ENCODE measurements at regions not wholly inside any gene's neighbourhood (a gene's known extent, or its start where the extent isn't known, plus 50 kb on each side); places are given as distances from the start of the nearest gene placed in this dataset.

DNA sequence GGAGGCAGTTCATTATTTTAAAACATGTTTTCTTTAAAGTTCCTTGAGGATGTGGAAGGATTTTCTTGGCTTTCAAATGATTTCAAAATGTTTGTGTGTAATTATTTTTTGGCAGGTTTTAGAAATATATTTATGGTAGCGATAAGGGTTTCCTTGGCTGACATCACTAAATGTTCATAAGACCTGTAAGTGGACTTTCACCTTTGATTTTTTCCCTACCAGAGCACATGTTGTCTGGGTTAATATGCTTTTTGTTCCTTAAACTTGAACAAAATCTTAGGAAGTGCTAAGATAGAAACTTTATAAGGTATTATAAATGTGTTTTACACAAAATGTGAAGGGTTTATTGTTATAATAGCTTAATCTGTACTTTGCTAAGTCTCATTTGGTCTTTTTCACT lies 315.6 kb downstream of the PCDH7 start:
- TF ChIP-seq NFE2L2 (conservative IDR thresholded peaks at IDR 0.05; ENCODE audit: low read length) (no peak), KDM1A (IDR thresholded peaks at IDR 0.05; ENCODE audit: low read depth) (no peak), POLR2AphosphoS2 (conservative IDR thresholded peaks at IDR 0.05; ENCODE audit: low read length) (no peak), ZC3H11A (IDR thresholded peaks at IDR 0.05) (no peak), FOSB (CRISPR knock-in tag; IDR thresholded peaks at IDR 0.05) (no peak), BHLHE40 (IDR thresholded peaks at IDR 0.05; ENCODE audit: low read depth, low read length) (no peak), ZSCAN20 (CRISPR knock-in tag; IDR thresholded peaks at IDR 0.05) (no peak)
- TF ChIP-seq, protein P1, sequence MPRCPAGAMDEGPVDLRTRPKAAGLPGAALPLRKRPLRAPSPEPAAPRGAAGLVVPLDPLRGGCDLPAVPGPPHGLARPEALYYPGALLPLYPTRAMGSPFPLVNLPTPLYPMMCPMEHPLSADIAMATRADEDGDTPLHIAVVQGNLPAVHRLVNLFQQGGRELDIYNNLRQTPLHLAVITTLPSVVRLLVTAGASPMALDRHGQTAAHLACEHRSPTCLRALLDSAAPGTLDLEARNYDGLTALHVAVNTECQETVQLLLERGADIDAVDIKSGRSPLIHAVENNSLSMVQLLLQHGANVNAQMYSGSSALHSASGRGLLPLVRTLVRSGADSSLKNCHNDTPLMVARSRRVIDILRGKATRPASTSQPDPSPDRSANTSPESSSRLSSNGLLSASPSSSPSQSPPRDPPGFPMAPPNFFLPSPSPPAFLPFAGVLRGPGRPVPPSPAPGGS (IDR thresholded peaks at IDR 0.05) = no peak
- TF ChIP-seq, protein P2, sequence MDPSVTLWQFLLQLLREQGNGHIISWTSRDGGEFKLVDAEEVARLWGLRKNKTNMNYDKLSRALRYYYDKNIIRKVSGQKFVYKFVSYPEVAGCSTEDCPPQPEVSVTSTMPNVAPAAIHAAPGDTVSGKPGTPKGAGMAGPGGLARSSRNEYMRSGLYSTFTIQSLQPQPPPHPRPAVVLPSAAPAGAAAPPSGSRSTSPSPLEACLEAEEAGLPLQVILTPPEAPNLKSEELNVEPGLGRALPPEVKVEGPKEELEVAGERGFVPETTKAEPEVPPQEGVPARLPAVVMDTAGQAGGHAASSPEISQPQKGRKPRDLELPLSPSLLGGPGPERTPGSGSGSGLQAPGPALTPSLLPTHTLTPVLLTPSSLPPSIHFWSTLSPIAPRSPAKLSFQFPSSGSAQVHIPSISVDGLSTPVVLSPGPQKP (IDR thresholded peaks at IDR 0.05; ENCODE audit: low read depth, low read length) = no peak
- ATAC-seq = no peak
- POLR2A ChIA-PET = no interaction called here
- Histone ChIP-seq H3K4me2 (no peak overlapping the region), H3K27ac (no peak overlapping the region), H3K9me3 (no peaks in the 10 kb centered on the region), H3K4me1 (no peaks in the 10 kb centered on the region), H3K4me3 (no peak overlapping the region)
- CTCF ChIA-PET = no interaction called here
- WGBS (ENCODE audit: missing lambda C conversion rate) = 60% methylated on average over 1 of the region's 1 CpG
- no peak for DNase-seq (ENCODE audit: low read depth in 1 of 2, low spot score in 1 of 2)
- FAIRE-seq = no peak

DNA sequence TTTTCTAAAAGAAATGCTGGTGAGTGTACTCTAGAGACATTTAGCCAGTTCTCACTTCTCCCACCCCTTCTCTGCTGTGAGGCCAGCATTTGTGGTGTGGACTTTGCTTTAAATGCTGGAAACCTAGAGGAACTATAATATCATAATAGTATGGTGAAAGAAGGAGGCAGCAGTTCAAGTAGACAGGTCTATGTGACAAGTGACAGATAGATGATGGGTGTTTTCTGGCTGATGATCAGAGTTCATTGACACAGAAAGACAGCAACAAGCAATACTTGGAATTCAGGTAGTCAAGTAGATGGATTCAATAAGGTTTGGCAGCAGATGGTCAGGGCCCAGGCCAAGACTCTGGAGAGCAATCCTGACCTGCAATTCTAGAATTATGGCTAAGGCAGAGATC lies 317.5 kb downstream of the PCDH7 start:
- Histone ChIP-seq H3K27ac (no peak overlapping the region), H3K4me2 (no peak overlapping the region), H3K4me3 (no peak overlapping the region), H3K4me1 (no peaks in the 10 kb centered on the region), H3K9me3 (no peaks in the 10 kb centered on the region)
- CTCF ChIA-PET = no interaction called here
- DNase-seq (ENCODE audit: low read depth in 1 of 2, low spot score in 1 of 2) (no peak), ATAC-seq (no peak), FAIRE-seq (no peak)
- POLR2A ChIA-PET = no interaction called here
- no peak for TF ChIP-seq MYC (IDR thresholded peaks at IDR 0.05; ENCODE audit: borderline replicate concordance, low read length)
- no peak for TF ChIP-seq EHMT2 (IDR thresholded peaks at IDR 0.05; ENCODE audit: low read depth)
- TF ChIP-seq, protein P3, sequence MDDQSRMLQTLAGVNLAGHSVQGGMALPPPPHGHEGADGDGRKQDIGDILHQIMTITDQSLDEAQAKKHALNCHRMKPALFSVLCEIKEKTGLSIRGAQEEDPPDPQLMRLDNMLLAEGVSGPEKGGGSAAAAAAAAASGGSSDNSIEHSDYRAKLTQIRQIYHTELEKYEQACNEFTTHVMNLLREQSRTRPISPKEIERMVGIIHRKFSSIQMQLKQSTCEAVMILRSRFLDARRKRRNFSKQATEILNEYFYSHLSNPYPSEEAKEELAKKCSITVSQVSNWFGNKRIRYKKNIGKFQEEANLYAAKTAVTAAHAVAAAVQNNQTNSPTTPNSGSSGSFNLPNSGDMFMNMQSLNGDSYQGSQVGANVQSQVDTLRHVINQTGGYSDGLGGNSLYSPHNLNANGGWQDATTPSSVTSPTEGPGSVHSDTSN (IDR thresholded peaks at IDR 0.05) = no peak
- TF ChIP-seq RCOR1 (IDR thresholded peaks at IDR 0.05; ENCODE audit: low read depth, low read length) = no peak
- TF ChIP-seq EHF (CRISPR knock-in tag; IDR thresholded peaks at IDR 0.05) = no peak

DNA sequence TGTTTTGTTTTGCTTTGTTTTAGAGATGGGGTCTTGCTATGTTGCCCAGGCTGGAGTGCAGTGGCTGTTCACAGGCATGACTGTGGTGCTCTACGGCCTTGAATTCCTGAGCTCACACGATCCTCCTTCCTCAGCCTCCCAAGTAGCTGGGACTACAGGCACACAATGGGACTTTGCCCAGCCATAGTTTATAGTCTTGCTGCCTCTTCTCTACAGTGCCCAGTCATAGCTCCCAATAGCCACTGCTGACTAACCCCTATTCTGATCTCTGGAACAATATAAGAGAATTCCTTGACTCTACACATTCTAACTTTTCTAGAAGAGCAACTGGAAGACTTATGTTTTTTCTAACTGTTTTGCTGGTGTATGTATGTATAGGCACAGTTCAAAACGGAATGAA lies 319.2 kb downstream of the PCDH7 start:
- FAIRE-seq = no peak
- Histone ChIP-seq H3K27ac (no peak overlapping the region), H3K4me1 (no peaks in the 10 kb centered on the region), H3K4me3 (no peak overlapping the region), H3K9me3 (no peaks in the 10 kb centered on the region), H3K4me2 (no peak overlapping the region)
- 2% methylated on average over 3 of the region's 3 CpGs for WGBS (ENCODE audit: missing lambda C conversion rate)
- TF ChIP-seq HDAC2 (IDR thresholded peaks at IDR 0.05) (no peak), SREBF2 (IDR thresholded peaks at IDR 0.05) (no peak)
- no peak for ATAC-seq
- CTCF ChIA-PET = no interaction called here
- DNase-seq (ENCODE audit: low read depth in 1 of 2, low spot score in 1 of 2) = no peak
- POLR2A ChIA-PET = no interaction called here

DNA sequence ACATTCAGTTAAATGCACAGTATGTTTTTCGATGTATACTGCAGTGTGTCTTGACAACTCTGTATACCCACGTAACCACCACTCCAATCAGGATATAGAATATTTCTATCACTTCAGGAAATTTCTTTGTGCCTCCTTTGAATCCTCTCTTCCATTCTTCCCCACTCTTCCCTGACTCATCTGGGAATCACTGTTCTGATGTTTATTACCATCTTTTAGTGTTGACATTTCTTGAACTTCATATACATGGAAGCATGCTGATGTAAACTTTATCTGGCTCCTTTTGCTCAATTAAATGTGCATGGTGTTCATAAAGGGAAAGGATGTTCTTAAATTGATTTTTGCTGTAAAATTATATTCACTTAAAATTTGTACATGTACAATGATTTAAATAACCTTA lies 319.9 kb downstream of the PCDH7 start:
- WGBS (ENCODE audit: missing lambda C conversion rate) = 26% methylated on average over 2 of the region's 2 CpGs
- H3K4me3 ChIP-seq = no peak overlapping the region
- TF ChIP-seq ZNF302 (CRISPR knock-in tag; IDR thresholded peaks at IDR 0.05) = no peak
- no peak for TF ChIP-seq HOXB5 (CRISPR knock-in tag; IDR thresholded peaks at IDR 0.05)
- TF ChIP-seq, protein P1 (IDR thresholded peaks at IDR 0.05) = no peak
- no peak for TF ChIP-seq TP53 (CRISPR knock-in tag; IDR thresholded peaks at IDR 0.05)
- no peak for TF ChIP-seq CBX8 (IDR thresholded peaks at IDR 0.05)
- no peak for TF ChIP-seq BHLHE40 (IDR thresholded peaks at IDR 0.05; ENCODE audit: low read depth, low read length)
- no peak for TF ChIP-seq TFCP2L1 (CRISPR knock-in tag; IDR thresholded peaks at IDR 0.05)
- TF ChIP-seq, protein P4, sequence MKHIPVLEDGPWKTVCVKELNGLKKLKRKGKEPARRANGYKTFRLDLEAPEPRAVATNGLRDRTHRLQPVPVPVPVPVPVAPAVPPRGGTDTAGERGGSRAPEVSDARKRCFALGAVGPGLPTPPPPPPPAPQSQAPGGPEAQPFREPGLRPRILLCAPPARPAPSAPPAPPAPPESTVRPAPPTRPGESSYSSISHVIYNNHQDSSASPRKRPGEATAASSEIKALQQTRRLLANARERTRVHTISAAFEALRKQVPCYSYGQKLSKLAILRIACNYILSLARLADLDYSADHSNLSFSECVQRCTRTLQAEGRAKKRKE (CRISPR knock-in tag; IDR thresholded peaks at IDR 0.05; ENCODE audit: low read depth) = no peak
- H3K27ac ChIP-seq = no peak overlapping the region
- DNase-seq (ENCODE audit: low read depth in 1 of 2, low spot score in 1 of 2) (no peak), FAIRE-seq (no peak), ATAC-seq (no peak)
- no peak overlapping the region for H3K4me2 ChIP-seq
- ChIA-PET CTCF (no interaction called here), POLR2A (no interaction called here)
- no peaks in the 10 kb centered on the region for H3K4me1 ChIP-seq
- no peaks in the 10 kb centered on the region for H3K9me3 ChIP-seq
